ENCODE measurements at regions not wholly inside any gene's neighbourhood (a gene's known extent, or its start where the extent isn't known, plus 50 kb on each side); places are given as distances from the start of the nearest gene placed in this dataset.
A peak's percentile ranks its signal among the peaks of the same experiment; 100 is the strongest.

DNA sequence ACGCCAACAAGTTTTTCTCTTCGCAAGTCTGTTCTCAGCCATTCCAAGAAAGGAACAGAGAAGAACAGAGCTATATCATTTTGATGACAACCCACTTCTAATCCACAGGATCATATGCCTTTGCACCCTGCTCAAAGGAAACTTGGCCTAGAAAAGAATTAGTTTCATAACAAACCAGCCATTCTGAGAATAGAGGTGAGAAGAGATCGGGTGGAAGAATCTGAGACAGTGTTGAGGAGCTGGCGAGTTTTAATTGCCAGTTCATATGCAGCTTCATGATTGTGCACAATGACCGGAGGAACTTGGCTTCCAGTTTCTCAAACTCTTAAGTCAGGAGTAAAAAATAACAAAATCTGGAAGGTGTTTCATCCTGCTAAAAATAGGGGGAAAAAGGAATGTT is 380.0 kb downstream of the NR2F1-AS1 start:
- H3K4me3 ChIP-seq (ENCODE audit: low read depth, low read length): no peak overlapping the region
- TF ChIP-seq, protein P1, sequence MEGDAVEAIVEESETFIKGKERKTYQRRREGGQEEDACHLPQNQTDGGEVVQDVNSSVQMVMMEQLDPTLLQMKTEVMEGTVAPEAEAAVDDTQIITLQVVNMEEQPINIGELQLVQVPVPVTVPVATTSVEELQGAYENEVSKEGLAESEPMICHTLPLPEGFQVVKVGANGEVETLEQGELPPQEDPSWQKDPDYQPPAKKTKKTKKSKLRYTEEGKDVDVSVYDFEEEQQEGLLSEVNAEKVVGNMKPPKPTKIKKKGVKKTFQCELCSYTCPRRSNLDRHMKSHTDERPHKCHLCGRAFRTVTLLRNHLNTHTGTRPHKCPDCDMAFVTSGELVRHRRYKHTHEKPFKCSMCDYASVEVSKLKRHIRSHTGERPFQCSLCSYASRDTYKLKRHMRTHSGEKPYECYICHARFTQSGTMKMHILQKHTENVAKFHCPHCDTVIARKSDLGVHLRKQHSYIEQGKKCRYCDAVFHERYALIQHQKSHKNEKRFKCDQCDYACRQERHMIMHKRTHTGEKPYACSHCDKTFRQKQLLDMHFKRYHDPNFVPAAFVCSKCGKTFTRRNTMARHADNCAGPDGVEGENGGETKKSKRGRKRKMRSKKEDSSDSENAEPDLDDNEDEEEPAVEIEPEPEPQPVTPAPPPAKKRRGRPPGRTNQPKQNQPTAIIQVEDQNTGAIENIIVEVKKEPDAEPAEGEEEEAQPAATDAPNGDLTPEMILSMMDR (IDR thresholded peaks at IDR 0.05; ENCODE audit: insufficient read depth, low read length, missing control alignments): no peak
- DNase-seq (ENCODE audit: low read depth, low spot score): no peak
- ChIA-PET POLR2A (no interaction called here), CTCF (no interaction called here)

DNA sequence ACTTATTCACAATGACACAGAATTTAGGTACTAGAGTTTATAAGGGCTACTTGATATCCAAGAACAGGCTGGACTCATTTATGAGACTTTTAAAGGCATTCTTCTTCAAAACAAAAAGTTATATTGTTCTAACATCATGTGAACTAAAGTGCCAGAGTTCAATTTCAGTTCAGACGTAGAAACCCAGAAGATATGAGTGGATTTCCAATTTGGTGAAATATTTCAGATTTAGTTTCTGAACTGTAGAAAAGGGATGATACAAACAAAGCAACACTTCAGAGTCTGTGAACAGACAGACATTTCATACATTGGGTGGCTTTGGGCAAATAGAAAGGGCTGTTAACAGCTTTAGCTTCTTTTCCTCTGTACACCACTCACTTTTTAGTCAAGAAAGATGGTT is 384.0 kb downstream of the NR2F1-AS1 start:
- H3K4me3 ChIP-seq (ENCODE audit: low read depth, low read length): no peak overlapping the region
- POLR2A ChIA-PET: no interaction called here
- CTCF ChIA-PET: no interaction called here
- no peak for DNase-seq (ENCODE audit: low read depth, low spot score)
- TF ChIP-seq, protein P1 (IDR thresholded peaks at IDR 0.05; ENCODE audit: insufficient read depth, low read length, missing control alignments): no peak

DNA sequence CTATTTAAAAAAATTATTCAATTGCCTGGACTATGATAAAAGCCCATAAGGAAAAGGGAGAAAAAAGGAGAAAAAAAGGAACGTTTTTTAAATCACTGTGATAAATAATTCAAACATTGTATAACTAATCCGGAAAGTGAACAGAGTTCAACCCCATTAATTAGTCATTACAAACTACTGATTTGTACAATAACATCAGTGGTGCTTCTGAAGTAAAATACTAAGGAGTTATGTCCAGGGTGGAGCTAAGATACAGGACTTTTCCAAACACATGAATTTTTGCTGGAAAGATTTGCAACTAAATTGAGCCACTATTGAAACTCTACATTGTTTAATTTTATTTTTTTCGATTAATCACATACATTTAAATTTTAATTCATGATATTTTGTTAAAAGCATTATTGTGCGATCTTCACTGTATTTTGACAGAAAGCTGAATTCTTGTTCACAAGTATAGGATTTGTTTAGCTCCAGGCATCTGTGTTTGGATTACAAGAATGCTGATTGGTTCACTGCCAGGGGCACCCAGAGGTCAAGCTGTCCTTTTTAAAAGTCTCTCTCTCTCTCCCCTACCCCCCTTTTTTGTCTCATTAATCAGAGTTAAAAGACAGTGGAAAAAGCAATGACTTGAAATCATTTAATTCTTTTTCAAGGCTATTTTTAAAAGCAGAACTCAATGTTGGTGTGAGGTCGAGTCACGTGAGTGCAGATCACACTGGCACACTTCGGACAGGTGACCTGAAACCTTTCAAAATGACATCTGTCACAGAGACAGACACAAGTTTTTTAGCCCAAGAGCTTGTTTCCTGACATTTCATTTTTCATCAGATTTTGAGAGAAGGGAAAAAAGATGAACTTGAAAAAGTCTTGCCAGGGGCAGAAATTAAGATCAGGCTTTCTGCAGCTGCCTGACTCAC is 387.3 kb downstream of the NR2F1-AS1 start:
- TF ChIP-seq, protein P1 (IDR thresholded peaks at IDR 0.05; ENCODE audit: insufficient read depth, low read length, missing control alignments): no peak
- no peak overlapping the region for H3K4me3 ChIP-seq (ENCODE audit: low read depth, low read length)
- CTCF ChIA-PET: interaction anchor here (1.3 kb wide), 1 partner anchor 9 kb away, joined by 3 read pairs; no protein-coding TSS in a partner anchor
- POLR2A ChIA-PET: no interaction called here
- no peak for DNase-seq (ENCODE audit: low read depth, low spot score)

DNA sequence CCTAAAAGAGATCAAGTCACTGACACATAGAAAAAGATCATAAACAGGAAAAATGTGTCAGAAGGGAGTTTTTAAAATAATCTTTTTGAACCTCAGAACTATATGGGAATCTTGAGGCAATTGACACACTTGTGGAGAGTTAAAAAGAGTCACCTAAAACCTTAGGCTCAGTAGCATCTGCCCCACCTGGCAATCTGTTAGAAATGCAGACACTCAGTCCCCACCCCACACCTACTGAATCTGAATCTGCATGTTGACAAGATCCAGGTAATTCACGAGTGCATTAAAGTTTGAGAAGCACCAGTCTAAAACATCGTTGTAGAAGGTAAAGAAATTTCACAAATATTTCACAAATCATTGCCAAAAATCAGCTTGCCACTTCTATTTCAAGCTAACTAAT is 388.3 kb downstream of the NR2F1-AS1 start:
- CTCF ChIA-PET: no interaction called here
- no peak overlapping the region for H3K4me3 ChIP-seq (ENCODE audit: low read depth, low read length)
- TF ChIP-seq, protein P1 (IDR thresholded peaks at IDR 0.05; ENCODE audit: insufficient read depth, low read length, missing control alignments): no peak
- POLR2A ChIA-PET: no interaction called here
- no peak for DNase-seq (ENCODE audit: low read depth, low spot score)

DNA sequence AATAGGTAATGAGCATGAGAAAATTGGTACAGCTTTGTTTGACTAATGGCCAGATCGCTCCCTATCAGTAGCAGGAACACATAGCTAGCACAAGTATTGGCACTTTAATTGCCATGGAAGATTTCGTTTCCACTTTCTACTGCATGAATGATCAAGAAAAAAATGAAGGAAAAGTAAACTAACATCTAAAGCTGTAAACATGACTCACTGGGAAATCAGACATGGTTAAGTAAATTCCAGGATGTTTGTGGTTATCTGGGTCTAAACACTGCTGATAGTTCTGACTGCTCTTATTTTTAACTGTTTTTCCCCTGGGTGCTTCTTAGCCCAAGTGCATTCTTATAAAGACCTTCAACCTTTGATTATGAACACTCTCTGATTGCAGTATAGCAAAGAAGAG is 388.9 kb downstream of the NR2F1-AS1 start:
- ChIA-PET POLR2A (no interaction called here), CTCF (no interaction called here)
- TF ChIP-seq, protein P1 (IDR thresholded peaks at IDR 0.05; ENCODE audit: insufficient read depth, low read length, missing control alignments): no peak
- DNase-seq (ENCODE audit: low read depth, low spot score): peak; percentile 76
- H3K4me3 ChIP-seq (ENCODE audit: low read depth, low read length): no peak overlapping the region

DNA sequence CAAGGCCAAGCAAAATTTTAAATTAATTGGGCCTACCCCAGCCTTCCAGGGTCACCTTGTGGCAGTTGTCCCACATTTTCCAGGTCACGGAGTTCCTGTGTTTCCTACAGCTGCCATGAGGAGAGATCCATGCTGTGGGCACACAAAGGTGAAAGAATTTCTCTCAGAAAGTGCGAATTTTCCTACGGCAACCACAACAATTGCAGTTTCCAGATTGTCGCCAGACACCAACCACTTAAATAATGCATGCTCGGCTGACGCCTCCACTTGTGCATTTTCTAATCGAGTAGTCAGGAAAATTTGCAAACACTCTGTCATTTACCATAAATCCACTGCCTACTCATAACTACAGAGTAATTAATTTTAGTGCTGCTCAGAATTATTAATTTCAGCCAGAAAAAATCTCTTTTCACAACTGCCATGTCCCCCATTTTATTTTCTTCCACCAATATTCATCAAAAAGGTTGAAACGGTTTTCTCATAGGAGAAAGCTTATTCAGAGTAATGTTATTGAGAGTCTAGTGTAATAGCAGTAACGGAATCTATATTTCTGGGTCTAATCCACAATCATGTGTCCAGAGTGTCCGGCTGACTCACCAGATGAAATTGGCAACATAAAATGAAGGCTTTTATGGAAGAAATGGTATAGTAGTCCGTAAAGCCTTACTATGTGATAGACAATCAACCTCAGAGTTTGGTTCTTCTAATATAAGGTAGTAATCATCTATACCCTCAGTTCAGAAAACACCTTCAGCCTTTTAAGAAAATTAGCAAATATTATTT is 389.8 kb downstream of the NR2F1-AS1 start:
- POLR2A ChIA-PET: no interaction called here

More for the DNA sequence above, 389.8 kb downstream of the NR2F1-AS1 start:
- TF ChIP-seq, protein P1 (IDR thresholded peaks at IDR 0.05; ENCODE audit: insufficient read depth, low read length, missing control alignments): no peak
- no peak for DNase-seq (ENCODE audit: low read depth, low spot score)
- CTCF ChIA-PET: no interaction called here
- H3K4me3 ChIP-seq (ENCODE audit: low read depth, low read length): no peak overlapping the region

All from AG04449 (cell line).